Stimulated activated CD4-positive, alpha-beta T cell treated with anti-CD3 and anti-CD28 coated beads, TNF-alpha, amount 100 ng/mL, for 1 hour (primary cell): ENCODE measurements at regions not wholly inside any gene's neighbourhood (a gene's known extent, or its start where the extent isn't known, plus 50 kb on each side); places are given as distances from the start of the nearest gene placed in this dataset.

Source experiments
- DNase-seq, 3 donors: peaks; one replicate each; pipeline ENCODE4 v3.0.0-alpha.2; 2020; ENCODE audit warnings: low read depth in 3 of 3, low spot score in 1 of 3

DNA sequence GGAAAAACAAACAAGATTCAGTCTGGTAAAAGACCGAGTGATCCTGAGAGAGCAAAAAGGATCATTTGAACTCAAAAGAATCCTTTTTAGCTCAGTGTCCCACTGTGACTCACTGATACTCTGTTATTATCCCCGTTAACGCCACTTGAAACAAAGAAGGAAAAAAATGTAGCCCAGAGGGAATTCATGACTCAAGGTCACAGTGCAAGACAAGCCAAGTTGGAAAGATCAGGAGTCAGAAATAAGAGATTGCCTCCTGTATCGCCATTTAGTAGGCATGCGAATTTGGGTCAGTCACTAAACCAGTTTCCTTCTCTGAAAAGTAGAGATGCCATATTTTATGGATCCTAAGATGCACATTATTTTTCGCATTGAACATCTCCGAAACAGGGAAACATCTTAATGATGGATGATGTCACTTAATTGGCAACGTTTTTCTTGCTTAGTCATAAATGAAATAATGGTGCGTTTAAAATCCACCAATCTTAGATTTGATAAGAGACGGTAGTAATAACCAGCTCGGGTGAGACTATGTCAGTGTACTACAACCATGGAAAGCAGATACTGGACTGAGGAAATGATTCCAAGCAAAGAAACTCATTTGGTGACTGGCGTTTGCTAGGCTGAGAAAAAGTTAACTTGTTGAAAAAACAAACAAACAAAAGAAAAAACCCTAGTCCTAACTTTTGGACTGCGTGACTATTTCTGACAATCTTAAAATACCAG lies 502.0 kb upstream of the CELF2 start:
- DNase-seq: no peak

- no peak for DNase-seq
Measured at GRCh38 chr10:10516346-10517130, 501.1 kb upstream of the CELF2 start.

DNA sequence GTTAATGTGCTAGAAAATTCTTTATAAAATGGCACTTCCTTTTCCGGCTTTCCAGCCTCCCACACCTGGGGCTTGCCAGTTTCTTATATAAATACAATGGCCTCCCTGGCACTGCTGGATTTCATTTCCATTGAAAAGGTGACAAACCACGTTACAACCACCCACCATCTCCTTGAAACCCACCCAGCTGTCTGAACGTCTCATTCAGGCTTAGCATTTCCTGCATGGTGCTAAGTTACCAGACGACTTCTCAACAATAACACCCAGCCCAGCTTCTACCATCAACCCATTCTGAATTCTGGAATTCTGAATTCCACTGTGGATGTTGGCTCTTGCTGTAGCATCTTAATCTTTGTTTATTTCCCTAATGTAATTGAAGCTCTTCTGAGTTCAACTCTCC lies 499.8 kb upstream of the CELF2 start:
- DNase-seq: no peak

DNA sequence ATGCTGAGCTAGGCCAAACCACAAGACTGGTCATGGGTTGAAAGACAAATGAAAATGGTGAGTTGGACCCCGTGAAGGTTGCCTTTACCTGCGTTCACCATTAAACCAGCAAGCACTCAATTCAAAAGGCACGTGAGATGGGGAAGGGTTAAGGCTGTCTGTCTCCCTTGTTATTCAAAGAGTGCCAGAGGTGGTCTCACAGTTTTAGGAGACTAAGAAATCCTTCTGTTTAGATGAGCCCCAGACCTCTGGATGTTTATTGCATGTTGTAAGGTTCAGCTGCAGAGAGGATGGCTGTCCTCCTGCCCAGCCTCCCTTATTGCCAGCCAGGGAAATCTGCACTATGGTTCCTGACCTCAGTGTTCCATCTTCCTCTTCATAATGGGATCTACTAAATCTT lies 498.0 kb upstream of the CELF2 start:
- no peak for DNase-seq

- DNase-seq: no peak
Measured at GRCh38 chr10:10520491-10521385, 496.9 kb upstream of the CELF2 start.

DNA sequence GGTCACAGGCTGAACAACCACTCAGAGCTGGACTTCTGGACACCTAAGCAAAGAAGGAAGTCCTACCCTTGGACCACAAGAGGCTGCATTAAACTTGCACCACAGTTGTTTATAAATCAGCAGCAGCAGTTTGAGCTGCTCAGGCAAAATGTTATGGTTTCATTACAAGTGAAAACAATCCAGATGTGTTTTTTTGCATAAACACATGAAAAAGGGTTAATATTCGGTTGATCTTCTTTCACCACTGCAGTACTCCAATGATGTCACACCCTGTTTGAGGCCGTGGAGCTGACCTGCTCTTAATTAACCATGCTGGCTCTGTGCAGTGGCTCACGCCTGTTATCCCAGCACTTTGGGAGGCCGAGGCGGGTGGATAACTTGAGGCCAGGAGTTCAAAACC lies 490.8 kb upstream of the CELF2 start:
- no peak for DNase-seq

DNA sequence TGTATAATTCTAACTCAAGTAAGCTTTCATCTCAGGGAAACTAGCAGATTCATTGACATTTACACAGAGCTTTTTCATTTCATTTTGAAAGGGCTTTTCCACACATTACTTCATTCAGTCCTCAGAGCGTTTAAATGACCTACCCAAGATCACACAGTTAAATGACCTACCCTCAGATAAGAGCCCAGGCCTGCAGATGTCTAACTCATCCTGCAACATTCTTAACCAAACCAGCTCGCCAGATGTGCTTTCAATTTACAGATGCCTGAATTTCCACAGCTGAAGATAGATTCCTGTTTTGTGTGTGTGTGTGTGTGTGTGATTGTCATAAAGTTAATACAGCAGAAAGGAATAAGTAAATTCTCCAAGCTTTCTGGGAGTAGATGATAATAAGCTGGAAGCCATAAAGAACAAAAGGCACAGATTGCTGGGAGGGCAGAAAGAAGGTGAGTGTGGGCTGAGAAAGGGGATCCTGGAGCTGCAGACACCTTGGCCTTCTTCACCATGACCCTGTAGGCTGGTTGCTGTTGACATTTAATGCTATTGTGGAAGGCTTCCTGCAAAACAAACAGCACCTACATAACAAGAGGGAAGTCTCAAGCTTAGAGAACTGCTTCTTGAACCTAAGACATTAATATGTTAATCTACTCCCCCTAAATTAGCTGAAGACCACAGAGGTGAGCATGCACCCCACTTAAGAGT lies 489.7 kb upstream of the CELF2 start:
- no peak for DNase-seq

GRCh38 chr10:10528563-10528910 lies 489.1 kb upstream of the CELF2 start:
- no peak for DNase-seq

- no peak for DNase-seq
Measured at GRCh38 chr10:10530313-10530712, 487.4 kb upstream of the CELF2 start.

GRCh38 chr10:10532236-10532635 lies 485.4 kb upstream of the CELF2 start:
- DNase-seq: no peak

DNA sequence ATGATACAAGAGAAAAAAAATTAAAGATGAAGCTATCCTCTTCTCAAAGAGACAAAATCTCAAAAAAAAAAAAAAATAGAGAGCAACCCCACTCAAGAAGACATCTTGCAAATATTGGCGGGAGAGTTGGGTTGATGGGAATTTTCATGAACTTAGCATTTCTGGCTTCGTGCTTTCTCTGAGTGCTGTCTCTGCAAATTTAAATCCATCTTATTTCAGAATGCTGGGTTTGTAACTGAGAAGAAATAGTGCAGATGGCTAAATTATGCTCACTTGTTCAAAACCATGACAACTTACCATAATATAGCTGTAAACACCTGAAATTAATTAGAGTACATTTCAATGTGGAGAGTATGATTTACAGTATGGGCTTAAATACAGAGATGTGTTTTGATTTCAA lies 484.8 kb upstream of the CELF2 start:
- DNase-seq: no peak

DNA sequence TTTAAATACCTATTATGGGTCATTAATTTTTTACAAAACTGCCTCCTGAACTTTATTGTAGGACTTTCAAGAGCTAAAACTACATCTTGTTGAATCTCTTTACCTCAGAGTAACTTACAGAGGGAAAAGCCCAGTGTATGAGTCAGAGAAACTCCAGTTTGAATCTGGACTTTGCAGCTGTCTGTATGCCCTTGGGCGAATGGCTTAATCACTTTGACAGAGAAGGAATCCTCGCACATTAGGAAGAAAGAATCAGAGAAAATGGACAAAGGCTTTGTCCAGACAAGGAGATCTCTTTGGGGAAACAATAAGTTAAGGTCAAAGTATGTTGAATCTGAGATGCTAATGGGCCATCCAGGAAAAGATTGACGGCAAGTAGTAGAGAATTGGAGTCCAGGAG lies 484.2 kb upstream of the CELF2 start:
- no peak for DNase-seq

GRCh38 chr10:10538326-10538725 lies 479.3 kb upstream of the CELF2 start:
- no peak for DNase-seq

DNA sequence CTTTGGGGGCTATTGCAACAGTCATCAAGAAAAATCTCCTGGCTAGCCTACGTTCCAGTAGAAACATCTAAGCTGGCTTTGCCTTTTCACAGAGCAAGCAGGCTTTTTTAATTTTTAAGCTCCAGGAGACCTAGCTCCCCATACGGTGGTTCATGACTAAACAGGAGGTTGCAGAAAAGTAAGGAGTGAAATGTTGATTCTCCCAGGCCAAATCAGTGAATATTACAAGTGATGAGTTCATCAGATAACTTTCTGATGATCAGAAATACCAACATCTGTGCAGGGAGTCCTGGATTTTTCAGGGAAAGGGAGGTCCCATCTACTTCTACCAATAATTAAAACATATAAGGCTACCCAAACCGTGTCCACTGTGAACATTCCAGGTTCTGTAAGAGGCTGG lies 477.3 kb upstream of the CELF2 start:
- no peak for DNase-seq

- no peak for DNase-seq
Measured at GRCh38 chr10:10542477-10542876, 475.2 kb upstream of the CELF2 start.

DNA sequence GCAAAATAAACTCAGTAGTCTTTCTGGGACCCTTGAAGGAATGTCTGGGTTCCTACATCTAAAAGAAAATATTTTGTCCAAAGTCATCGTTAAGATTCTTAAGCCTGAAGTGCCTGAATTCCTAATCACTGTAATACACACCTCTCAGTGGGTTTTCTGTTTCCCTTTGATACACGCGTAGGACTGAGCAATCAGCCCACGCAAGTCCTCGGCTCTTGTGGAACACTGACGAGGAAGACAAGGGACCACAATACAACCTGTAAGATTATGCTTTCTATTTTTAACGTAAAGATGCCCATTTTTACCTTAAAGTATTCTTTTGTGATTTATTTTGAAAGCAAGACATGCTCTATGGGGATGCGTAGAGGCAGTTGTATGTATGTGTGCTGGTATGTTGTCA lies 472.8 kb upstream of the CELF2 start:
- DNase-seq: no peak

GRCh38 chr10:10545771-10546170 lies 471.9 kb upstream of the CELF2 start:
- no peak for DNase-seq

DNA sequence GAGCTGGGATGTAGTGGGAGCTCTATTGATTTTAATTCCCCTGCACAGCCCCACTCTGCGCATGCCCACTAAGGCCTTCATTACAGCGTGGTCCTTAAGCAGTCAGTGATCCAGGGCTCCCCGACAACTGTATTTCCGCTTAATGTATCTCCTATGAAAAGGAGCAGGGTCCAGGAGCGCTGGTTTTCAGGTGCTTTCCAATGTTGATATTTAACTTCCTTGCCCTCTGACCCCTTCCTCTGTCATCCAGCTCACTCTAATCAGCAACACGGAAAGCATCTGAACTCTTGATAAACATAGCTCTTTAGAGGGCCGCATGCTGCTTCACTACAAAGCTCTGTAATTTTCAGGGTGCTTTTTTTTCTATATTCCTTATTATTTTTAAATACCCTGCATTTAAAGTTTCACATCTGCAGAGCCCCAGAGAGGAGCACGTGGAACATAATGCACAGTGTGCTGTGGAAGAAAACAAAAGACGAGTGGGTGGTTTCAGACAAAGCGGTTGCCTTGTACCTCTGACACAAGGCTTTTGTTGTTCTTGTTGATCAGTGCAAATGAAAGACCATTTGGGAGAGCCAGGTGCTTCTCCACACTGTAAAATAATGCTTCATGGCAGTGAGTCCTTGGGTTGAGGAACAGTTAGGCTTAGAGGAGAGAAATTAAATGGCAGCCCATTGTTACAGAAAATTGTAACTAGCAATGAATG lies 465.9 kb upstream of the CELF2 start:
- DNase-seq: no peak

- no peak for DNase-seq
Measured at GRCh38 chr10:10552948-10553347, 464.7 kb upstream of the CELF2 start.

- no peak for DNase-seq
Measured at GRCh38 chr10:10564081-10564794, 453.4 kb upstream of the CELF2 start.
